A549 (cell line): ENCODE measurements at regions not wholly inside any gene's neighbourhood (a gene's known extent, or its start where the extent isn't known, plus 50 kb on each side); places are given as distances from the start of the nearest gene placed in this dataset.
A peak's percentile ranks its signal among the peaks of the same experiment; 100 is the strongest.

Experiments used
- ATAC-seq, 2 experiments: fragments of 200-7000 bp in 1 of 2; fragments of >200 bp in 1 of 2; cut with Nextera tagmentation in 1 of 2; cut with Tn5 transposase in 1 of 2; 3 replicates each; pipeline versions ENCODE4 v1.8.0 to v1.9.1; 2018 to 2020; ENCODE audit warnings: mild to moderate bottlenecking in 1 of 2, moderate library complexity in 1 of 2
- CTCF ChIA-PET: fragments of 300-600 bp; sonication (Branson Sonifier 250); formaldehyde crosslinking; extraction: SDS; loops from one replicate; lab custom pipeline; 2021; ENCODE audit warnings: antibody characterized with exemption, inconsistent platforms; lab: Yijun Ruan, JAX
- POLR2A ChIA-PET: fragments of 350-600 bp; formaldehyde crosslinking; extraction: SDS; loops from one replicate; lab custom pipeline; 2021; ENCODE audit warnings: antibody characterized with exemption, inconsistent platforms; lab: Yijun Ruan, JAX
- DNase-seq, 2 experiments: peaks; one replicate each; pipeline versions ENCODE4 v3.0.0 to v3.0.0-alpha.2; 2011 to 2016; ENCODE audit warnings: low read depth in 1 of 2, low spot score in 1 of 2
- FAIRE-seq: peaks from 2 replicates; lab custom pipeline; 2011; peaks lifted over from hg19 to GRCh38; lab: Jason Lieb, UNC
- H3K27ac ChIP-seq, 2 experiments: fragments of >200 bp; sonication (Bioruptor Twin); formaldehyde crosslinking; 3 replicates each; pipeline ENCODE4 v1.5.1; 2016 to 2017
- H3K4me1 ChIP-seq: fragments of >200 bp; sonication (Bioruptor Twin); formaldehyde crosslinking; 3 replicates; pipeline ENCODE4 v1.6.1; 2016
- H3K4me2 ChIP-seq: fragments of >200 bp; sonication (Bioruptor Twin); formaldehyde crosslinking; 3 replicates; pipeline ENCODE4 v1.6.1; 2016
- H3K4me3 ChIP-seq: fragments of >200 bp; sonication (Bioruptor Twin); formaldehyde crosslinking; 3 replicates; pipeline ENCODE4 v1.5.1; 2016
- H3K9me3 ChIP-seq: fragments of >200 bp; sonication (Bioruptor Twin); formaldehyde crosslinking; 3 replicates; pipeline ENCODE4 v1.6.1; 2016
- ATOH8 ChIP-seq: fragments of 250-450 bp; sonication (Bioruptor Pico); IDR thresholded peaks from 2 replicates; pipeline ENCODE4 v1.5.0; 2020; ENCODE audit warnings: low read depth, mild to moderate bottlenecking, moderate library complexity
- CBX2 ChIP-seq: fragments of 200-600 bp; sonication (generic); IDR thresholded peaks from 2 replicates; pipeline ENCODE4 v1.6.1; 2016; ENCODE audit warnings: low read depth, mild to moderate bottlenecking, borderline replicate concordance
- CBX8 ChIP-seq: fragments of 200-600 bp; sonication (generic); IDR thresholded peaks from 2 replicates; pipeline ENCODE4 v1.6.1; 2016
- CTCF ChIP-seq: fragments of >200 bp; sonication (Bioruptor Twin); formaldehyde crosslinking; IDR thresholded peaks from 3 replicates; pipeline ENCODE4 v1.5.1; 2016
- EHMT2 ChIP-seq: fragments of 200-600 bp; sonication (generic); IDR thresholded peaks from 2 replicates; pipeline ENCODE4 v1.6.1; 2016; ENCODE audit warnings: antibody characterized with exemption, low read depth, mild to moderate bottlenecking, moderate library complexity
- EP300 ChIP-seq, 2 experiments: fragments of >200 bp; sonication (Bioruptor Twin); formaldehyde crosslinking; IDR thresholded peaks; 2 replicates in 1 of 2; 3 replicates in 1 of 2; pipeline ENCODE4 v1.6.1; 2016 to 2017
- HDAC2 ChIP-seq: fragments of 200-600 bp; sonication (generic); IDR thresholded peaks from 2 replicates; pipeline ENCODE4 v1.6.1; 2016
- HEYL ChIP-seq: fragments of 250-450 bp; sonication (Bioruptor Pico); IDR thresholded peaks from 2 replicates; pipeline ENCODE4 v1.8.0; 2021; ENCODE audit warnings: mild to moderate bottlenecking, moderate library complexity
- MAX ChIP-seq: IDR thresholded peaks from 2 replicates; pipeline ENCODE4 v1.6.1; 2012
- MAZ ChIP-seq: fragments of 150-350 bp; IDR thresholded peaks from 2 replicates; pipeline ENCODE4 v1.6.1; 2014; ENCODE audit warnings: antibody characterized with exemption, low read depth, low read length, borderline replicate concordance
- PBX3 ChIP-seq: IDR thresholded peaks from 2 replicates; pipeline ENCODE4 v1.6.1; 2012
- POLR2A ChIP-seq: IDR thresholded peaks from 2 replicates; pipeline ENCODE4 v1.6.1; 2012; ENCODE audit warnings: mild to moderate bottlenecking, low read length
- POLR2AphosphoS2 ChIP-seq: conservative IDR thresholded peaks from 2 replicates; pipeline ENCODE4 v1.6.1; 2012; ENCODE audit warnings: low read length, improper control_type of control experiment, inconsistent platforms
- RAD21 ChIP-seq, 2 experiments: fragments of >200 bp in 1 of 2; sonication (Bioruptor Twin) in 1 of 2; formaldehyde crosslinking in 1 of 2; IDR thresholded peaks in 1 of 2; conservative IDR thresholded peaks in 1 of 2; 2 replicates in 1 of 2; 3 replicates in 1 of 2; pipeline ENCODE4 v1.6.1; 2012 to 2018; ENCODE audit warnings: inconsistent platforms in 1 of 2
- RARB ChIP-seq: fragments of 250-450 bp; sonication (Bioruptor Pico); IDR thresholded peaks from 2 replicates; pipeline ENCODE4 v1.8.0; 2021; ENCODE audit warnings: mild to moderate bottlenecking, moderate library complexity
- RFX5 ChIP-seq: fragments of 450-650 bp; IDR thresholded peaks from 2 replicates; pipeline ENCODE4 v1.7.1; 2014; ENCODE audit warnings: antibody characterized with exemption, mild to moderate bottlenecking, moderate library complexity
- RNF2 ChIP-seq: fragments of 200-600 bp; sonication (generic); IDR thresholded peaks from 2 replicates; pipeline ENCODE4 v1.6.1; 2016; ENCODE audit warnings: low read depth, mild to moderate bottlenecking, antibody characterized with exemption, moderate library complexity, borderline replicate concordance
- SMC3 ChIP-seq: fragments of >200 bp; sonication (Bioruptor Twin); formaldehyde crosslinking; IDR thresholded peaks from 3 replicates; pipeline ENCODE4 v1.6.1; 2018; ENCODE audit warnings: inconsistent platforms
- ZC3H11A ChIP-seq: fragments of 450-650 bp; IDR thresholded peaks from 2 replicates; pipeline ENCODE4 v1.6.1; 2014; ENCODE audit warnings: antibody characterized with exemption, mild to moderate bottlenecking
- WGBS: methylation state at CpG from one replicate; pipeline ENCODE4 v1.1.6; 2017; ENCODE audit errors: missing lambda C conversion rate; 5-methylcytosine and 5-hydroxymethylcytosine counted together

GRCh38 chr3:28850186-28850585 lies 430.7 kb upstream of the RBMS3 start:
- FAIRE-seq (no peak), DNase-seq (no peak), ATAC-seq (no peak)
- Histone ChIP-seq H3K9me3 (no peaks in the 10 kb centered on the region), H3K27ac (no peak overlapping the region), H3K4me1 (no peaks in the 10 kb centered on the region), H3K4me2 (no peak overlapping the region), H3K4me3 (no peak overlapping the region)
- POLR2A ChIA-PET, result no interaction called here
- TF ChIP-seq SMC3 (no peak), RARB (CRISPR knock-in tag) (no peak), CBX8 (no peak), ZC3H11A (no peak), HEYL (no peak), EP300 (IDR thresholded peaks at IDR 0.05) (no peak), RNF2 (no peak), CBX2 (no peak), RFX5 (no peak), MAX (no peak), MAZ (no peak), ATOH8 (CRISPR knock-in tag) (no peak), POLR2AphosphoS2 (no peak), PBX3 (no peak), CTCF (no peak), HDAC2 (no peak), EHMT2 (no peak), POLR2A (no peak)
- CTCF ChIA-PET, result interaction anchor here (0.6 to 1.3 kb wide), 2 partner anchors 11 to 974 kb away, joined by 3 to 4 read pairs; no protein-coding TSS in a partner anchor
- 65% methylated on average over 1 of the region's 1 CpG for WGBS

- no peaks in the 10 kb centered on the region for H3K9me3 ChIP-seq
- 4% methylated on average over 1 of the region's 1 CpG for WGBS
- ChIA-PET POLR2A (interaction anchor here (0.7 kb wide), 1 partner anchor 1328 kb away, joined by 3 read pairs; no protein-coding TSS in a partner anchor), CTCF (interaction anchor here (0.6 to 1.3 kb wide), 7 partner anchors 9 to 1898 kb away, joined by 3 to 5 read pairs (median 3); no protein-coding TSS in a partner anchor)
- H3K4me2 ChIP-seq, result no peak overlapping the region
- FAIRE-seq (no peak), ATAC-seq (no peak), DNase-seq (peak in 1 of 2 experiments; percentile 5)
- no peak overlapping the region for H3K27ac ChIP-seq
- H3K4me1 ChIP-seq, result no peaks in the 10 kb centered on the region
- no peak overlapping the region for H3K4me3 ChIP-seq
- TF ChIP-seq SMC3 (0 out of 3 replicates have a peak, but pooled peaks have one; percentile 22), CTCF (peak; percentile 40), RAD21 (conservative IDR thresholded peaks at IDR 0.05 in 1 of 2, IDR thresholded peaks at IDR 0.05 in 1 of 2) (peak; percentile 45 to 56), MAX (no peak)
Measured at GRCh38 chr3:28853830-28854229, 427.0 kb upstream of the RBMS3 start.
